Loucy (cell line): ENCODE measurements at regions not wholly inside any gene's neighbourhood (a gene's known extent, or its start where the extent isn't known, plus 50 kb on each side); places are given as distances from the start of the nearest gene placed in this dataset.

ENCODE experiments used
- H2AFZ ChIP-seq: fragments of 200-600 bp; sonication (generic); 2 replicates; pipeline ENCODE4 v1.6.0; 2016; ENCODE audit warnings: antibody characterized with exemption, mild to moderate bottlenecking, low read length, moderate library complexity
- H3F3A ChIP-seq: fragments of 200-600 bp; 2 replicates; pipeline ENCODE4 v1.6.0; 2016; ENCODE audit warnings: antibody characterized with exemption, low read depth, mild to moderate bottlenecking
- H3K27me3 ChIP-seq: fragments of 200-600 bp; sonication (generic); 2 replicates; pipeline ENCODE4 v1.6.1; 2014; ENCODE audit warnings: low read length, mild to moderate bottlenecking; ENCODE audit not compliant: insufficient read depth, poor library complexity, severe bottlenecking
- H3K36me3 ChIP-seq: fragments of 200-600 bp; sonication (generic); 2 replicates; pipeline ENCODE4 v1.6.1; 2016; ENCODE audit warnings: low read length; ENCODE audit not compliant: insufficient read depth
- H3K4me1 ChIP-seq: fragments of 200-600 bp; sonication (generic); 2 replicates; pipeline ENCODE4 v1.5.1; 2014; ENCODE audit warnings: low read length, mild to moderate bottlenecking; ENCODE audit not compliant: insufficient read depth, poor library complexity, severe bottlenecking
- H3K4me2 ChIP-seq: fragments of 200-600 bp; sonication (generic); 2 replicates; pipeline ENCODE4 v1.6.0; 2014; ENCODE audit warnings: antibody characterized with exemption, low read length, low read depth, mild to moderate bottlenecking; ENCODE audit not compliant: poor library complexity, severe bottlenecking
- H3K4me3 ChIP-seq: fragments of 200-600 bp; sonication (generic); 2 replicates; pipeline ENCODE4 v1.5.1; 2014; ENCODE audit warnings: low read length, mild to moderate bottlenecking, mixed read lengths; ENCODE audit not compliant: poor library complexity, severe bottlenecking
- H3K79me2 ChIP-seq: fragments of 200-600 bp; sonication (generic); 2 replicates; pipeline ENCODE4 v1.6.1; 2014; ENCODE audit warnings: low read length; ENCODE audit not compliant: insufficient read depth
- H3K9ac ChIP-seq: fragments of 200-600 bp; sonication (generic); 2 replicates; pipeline ENCODE4 v1.6.0; 2014; ENCODE audit warnings: mild to moderate bottlenecking, low read depth, low read length, moderate library complexity; ENCODE audit not compliant: poor library complexity, severe bottlenecking
- H3K9me2 ChIP-seq: fragments of 200-600 bp; sonication (generic); replicated peaks from 2 replicates; pipeline ENCODE4 v1.6.1; 2016; ENCODE audit warnings: low read depth, low read length, mixed read lengths
- H3K9me3 ChIP-seq: fragments of 200-600 bp; sonication (generic); 2 replicates; pipeline ENCODE4 v1.6.1; 2014; ENCODE audit warnings: mild to moderate bottlenecking, antibody characterized with exemption, low read length, low read depth; ENCODE audit not compliant: insufficient read depth
- H4K20me1 ChIP-seq: fragments of 200-600 bp; sonication (generic); 2 replicates; pipeline ENCODE4 v1.6.0; 2014; ENCODE audit warnings: antibody characterized with exemption, low read length, mild to moderate bottlenecking; ENCODE audit not compliant: insufficient read depth, poor library complexity, severe bottlenecking
- CTCF ChIP-seq: fragments of 200-600 bp; sonication (generic); conservative IDR thresholded peaks from 2 replicates; pipeline ENCODE4 v1.5.1; 2014; ENCODE audit warnings: mild to moderate bottlenecking, antibody characterized with exemption, low read length
- EZH2phosphoT487 ChIP-seq: fragments of 200-600 bp; IDR thresholded peaks from 2 replicates; pipeline ENCODE4 v1.6.1; 2018; ENCODE audit warnings: antibody characterized with exemption, mild to moderate bottlenecking, moderate library complexity, borderline replicate concordance

- Histone ChIP-seq H3K4me1 (no peaks in the 10 kb centered on the region), H2AFZ (no peak overlapping the region), H3K4me2 (no peak overlapping the region)
Measured at GRCh38 chr5:5784101-5784500, 361.6 kb downstream of the ICE1 start.

GRCh38 chr5:5783021-5783420 lies 360.5 kb downstream of the ICE1 start:
- no peak overlapping the region for H3K9ac ChIP-seq
- H3K4me3 ChIP-seq = no peak overlapping the region
- no peaks in the 10 kb centered on the region for H4K20me1 ChIP-seq
- TF ChIP-seq CTCF (no peak), EZH2phosphoT487 (no peak)
- H3K27me3 ChIP-seq = no peaks in the 10 kb centered on the region
- H3K79me2 ChIP-seq = no peaks in the 10 kb centered on the region
- peaks cover 1% of the 10 kb centered on the region; the same call in 1 of the 2 replicates for H3K9me3 ChIP-seq
- H3K4me1 ChIP-seq = no peaks in the 10 kb centered on the region
- no peaks in the 10 kb centered on the region for H3K9me2 ChIP-seq
- no peak overlapping the region for H3K4me2 ChIP-seq
- H3F3A ChIP-seq = no peaks in the 10 kb centered on the region
- no peak overlapping the region for H2AFZ ChIP-seq
- H3K36me3 ChIP-seq = no peaks in the 10 kb centered on the region

More at GRCh38 chr5:5784101-5784500, 361.6 kb downstream of the ICE1 start:
- H3K4me3 ChIP-seq = no peak overlapping the region
- no peaks in the 10 kb centered on the region for H3F3A ChIP-seq
- peaks cover 5% of the 10 kb centered on the region; the same call in 1 of the 2 replicates for H3K9me3 ChIP-seq
- H3K9ac ChIP-seq = no peak overlapping the region
- TF ChIP-seq EZH2phosphoT487 (no peak), CTCF (no peak)
- H3K36me3 ChIP-seq = no peaks in the 10 kb centered on the region
- no peaks in the 10 kb centered on the region for H4K20me1 ChIP-seq
- H3K79me2 ChIP-seq = no peaks in the 10 kb centered on the region
- no peaks in the 10 kb centered on the region for H3K9me2 ChIP-seq
- no peaks in the 10 kb centered on the region for H3K27me3 ChIP-seq

- TF ChIP-seq EZH2phosphoT487 (no peak), CTCF (no peak)
- Histone ChIP-seq H3K4me3 (no peak overlapping the region), H3K4me2 (no peak overlapping the region), H3K9ac (no peak overlapping the region), H4K20me1 (no peaks in the 10 kb centered on the region), H3F3A (no peaks in the 10 kb centered on the region), H2AFZ (no peak overlapping the region), H3K79me2 (no peaks in the 10 kb centered on the region), H3K9me2 (no peaks in the 10 kb centered on the region), H3K4me1 (no peaks in the 10 kb centered on the region), H3K36me3 (no peaks in the 10 kb centered on the region), H3K27me3 (no peaks in the 10 kb centered on the region), H3K9me3 (no peaks in the 10 kb centered on the region)
Measured at GRCh38 chr5:5782402-5782801, 359.9 kb downstream of the ICE1 start.
